ENCODE measurements at regions not wholly inside any gene's neighbourhood (a gene's known extent, or its start where the extent isn't known, plus 50 kb on each side); places are given as distances from the start of the nearest gene placed in this dataset.

DNA sequence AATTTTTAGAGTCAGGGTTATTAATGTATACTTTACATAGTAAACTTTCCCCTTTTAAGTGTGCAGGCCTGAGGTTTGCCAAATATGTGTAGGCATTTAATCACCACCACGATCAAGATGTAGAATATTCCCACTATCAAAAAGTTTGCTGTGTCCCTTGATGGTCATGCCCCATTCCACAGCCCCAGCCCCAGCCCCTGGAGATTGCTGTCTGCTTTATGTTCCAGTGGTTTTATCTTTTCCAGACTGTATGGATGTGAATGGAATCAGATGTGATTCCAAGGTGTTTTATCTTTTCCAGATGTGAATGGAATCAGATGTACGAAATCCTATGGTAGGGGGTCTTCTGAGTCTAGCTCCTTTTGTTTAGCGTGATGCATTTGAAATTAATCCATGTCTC is 93.1 kb upstream of the B3GAT1 start:
- Histone ChIP-seq H3K27me3 (ENCODE audit: control insufficient read depth in 2 of 2, insufficient read depth in 2 of 2, low read length in 2 of 2) (peaks cover 16 to 75% of the 10 kb centered on the region in 2 experiments), H3K4me3 (no peak overlapping the region), H4K20me1 (replicated peaks; ENCODE audit: control insufficient read depth, insufficient read depth, low read length) (no peaks in the 10 kb centered on the region; the same call in 1 of the 2 replicates), H3K9me1 (ENCODE audit: control insufficient read depth, insufficient read depth, low read length) (no peaks in the 10 kb centered on the region), H3K4me1 (replicated peaks in 1 of 2; ENCODE audit: control insufficient read depth in 2 of 2, insufficient read depth in 2 of 2, low read length in 2 of 2) (peaks cover 0 to 2% of the 10 kb centered on the region in 2 experiments; a peak in 1 of 5 replicates), H3K9me3 (replicated peaks; ENCODE audit: control insufficient read depth, insufficient read depth, low read depth, low read length) (no peaks in the 10 kb centered on the region), H3K4me2 (ENCODE audit: insufficient read depth, low read length) (no peak overlapping the region), H3K9ac (ENCODE audit: insufficient read depth in 1 of 2, low read depth in 2 of 2, low read length in 2 of 2) (no peak overlapping the region), H3K27ac (ENCODE audit: extremely low read depth, low read depth, low read length) (no peak overlapping the region), H3K79me2 (ENCODE audit: control insufficient read depth, insufficient read depth, low read length) (no peaks in the 10 kb centered on the region), H3K36me3 (ENCODE audit: control insufficient read depth, insufficient read depth, low read length) (no peaks in the 10 kb centered on the region), H2AFZ (ENCODE audit: low read depth, low read length) (no peak overlapping the region)
- intact Hi-C loops (cut with micrococcal nuclease) (no loop called here), in situ Hi-C loops (cut with MboI) (no loop called here)
- no TSS peak for BruUV-seq (replicated peaks)
- FAIRE-seq, result no peak
- DNase-seq (ENCODE audit: extremely low read depth in 1 of 4, low spot score in 3 of 4), result no peak
- TF ChIP-seq U2AF1 (optimal IDR thresholded peaks at IDR 0.05; ENCODE audit: low read depth, low read length) (no peak), HNRNPK (IDR thresholded peaks at IDR 0.05; ENCODE audit: low read depth, low read length, poor library complexity, severe bottlenecking) (no peak), CEBPG (CRISPR knock-in tag; IDR thresholded peaks at IDR 0.05) (no peak), CEBPG (tag; conservative IDR thresholded peaks at IDR 0.05 in 1 of 2, IDR thresholded peaks at IDR 0.05 in 1 of 2) (no peak), ZNF561 (CRISPR knock-in tag; conservative IDR thresholded peaks at IDR 0.05) (no peak), ZFX (CRISPR knock-in tag; IDR thresholded peaks at IDR 0.05) (no peak), ZNF785 (CRISPR knock-in tag; IDR thresholded peaks at IDR 0.05) (no peak), SETDB1 (IDR thresholded peaks at IDR 0.05; ENCODE audit: low read length) (no peak), ARHGAP35 (IDR thresholded peaks at IDR 0.05; ENCODE audit: partially characterized antibody) (no peak), MAFG (tag; conservative IDR thresholded peaks at IDR 0.05) (no peak), FOXP1 (CRISPR knock-in tag; IDR thresholded peaks at IDR 0.05) (no peak), L3MBTL2 (IDR thresholded peaks at IDR 0.05) (no peak), SNRNP70 (optimal IDR thresholded peaks at IDR 0.05; ENCODE audit: low read depth, low read length) (no peak), NUFIP1 (IDR thresholded peaks at IDR 0.05; ENCODE audit: partially characterized antibody) (no peak), CHD2 (IDR thresholded peaks at IDR 0.05; ENCODE audit: low read depth, low read length) (no peak)
- no peak for ATAC-seq
- WGBS (ENCODE audit: insufficient coverage, low coverage, missing lambda C conversion rate), result 4% methylated on average over 3 of the region's 3 CpGs
- ChIA-PET POLR2A (no interaction called here), CTCF (ENCODE audit: low intra/inter-chr PET ratio) (no interaction called here)
